ENCODE measurements at regions not wholly inside any gene's neighbourhood (a gene's known extent, or its start where the extent isn't known, plus 50 kb on each side); places are given as distances from the start of the nearest gene placed in this dataset.

- DNase-seq (ENCODE audit: low spot score) = no peak
Measured at GRCh38 chr5:162324328-162324727, 256.8 kb downstream of the GABRG2 start.

GRCh38 chr5:162325143-162325727 lies 257.7 kb downstream of the GABRG2 start:
- DNase-seq (ENCODE audit: low spot score) = no peak

- DNase-seq (ENCODE audit: low spot score) = no peak
Measured at GRCh38 chr5:162334944-162335343, 267.4 kb downstream of the GABRG2 start.

DNA sequence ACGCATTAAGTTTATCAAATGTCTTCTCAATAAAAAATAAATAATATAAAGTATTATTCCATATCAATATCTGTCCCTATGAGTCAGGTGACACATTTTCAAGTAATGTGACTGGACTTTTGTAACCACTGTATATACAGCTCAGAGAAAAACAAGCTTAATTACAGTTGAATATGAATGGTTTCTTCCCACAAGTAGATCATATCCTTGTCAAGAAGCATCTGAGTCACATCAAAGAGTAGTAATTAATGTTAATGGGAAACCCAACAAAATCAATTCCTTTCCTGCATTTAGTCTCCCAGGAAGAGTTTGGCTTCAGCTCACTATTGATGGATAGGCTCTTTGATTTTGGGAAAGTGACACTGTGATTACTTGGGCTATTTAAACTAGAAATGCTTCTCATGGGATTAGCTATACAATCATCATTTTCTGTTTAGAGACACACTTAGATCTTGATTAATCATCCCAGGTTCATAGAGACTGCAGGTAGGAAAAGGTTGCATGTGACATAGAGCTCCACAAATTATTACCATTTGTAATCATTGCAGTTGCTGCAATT lies 292.9 kb downstream of the GABRG2 start:
- no peak for DNase-seq (ENCODE audit: low spot score)

- no peak for DNase-seq (ENCODE audit: low spot score)
Measured at GRCh38 chr5:162372256-162372655, 304.7 kb downstream of the GABRG2 start.

GRCh38 chr5:162377895-162378294 lies 310.3 kb downstream of the GABRG2 start:
- no peak for DNase-seq (ENCODE audit: low spot score)

DNA sequence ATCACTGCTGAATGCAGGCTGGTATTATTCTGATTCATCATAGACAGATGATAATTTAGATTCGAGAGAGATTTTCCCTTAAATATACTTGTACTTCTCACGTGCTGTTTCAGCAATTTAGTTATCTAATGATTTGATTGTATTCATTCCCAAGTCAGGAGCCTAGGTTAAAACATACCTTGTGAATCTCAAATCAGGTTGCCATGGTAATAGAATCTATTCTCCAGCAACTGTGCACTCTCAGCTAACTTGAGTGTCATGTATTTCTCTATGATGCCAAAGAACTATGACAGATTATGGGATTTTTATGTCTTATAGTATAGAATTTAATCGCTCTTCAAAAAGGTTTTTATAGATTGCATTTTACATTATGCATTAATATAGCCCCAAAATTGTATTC lies 315.3 kb downstream of the GABRG2 start:
- no peak for DNase-seq (ENCODE audit: low spot score)

DNA sequence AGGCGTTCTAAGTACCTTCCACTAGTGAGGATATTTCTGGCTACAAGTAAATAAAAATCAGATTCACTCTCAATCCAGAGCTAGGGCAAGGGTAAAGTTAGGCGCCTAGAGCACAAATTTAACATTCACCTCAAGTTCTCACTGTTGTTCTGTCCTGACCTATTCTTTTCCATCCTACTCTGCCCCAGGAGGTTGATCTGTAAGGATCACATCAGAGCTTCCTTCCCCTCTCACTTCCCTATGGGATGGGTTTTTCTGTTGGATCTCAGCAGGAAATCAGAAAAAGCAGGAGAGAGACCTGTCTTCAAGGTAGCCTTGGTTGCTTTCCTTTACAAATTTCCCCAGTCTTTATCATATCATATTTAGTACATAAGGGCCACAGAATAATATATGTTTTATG lies 316.7 kb downstream of the GABRG2 start:
- no peak for DNase-seq (ENCODE audit: low spot score)

GRCh38 chr5:162391833-162392232 lies 324.3 kb downstream of the GABRG2 start:
- DNase-seq (ENCODE audit: low spot score) = no peak

GRCh38 chr5:162392336-162392735 lies 324.8 kb downstream of the GABRG2 start:
- no peak for DNase-seq (ENCODE audit: low spot score)

DNA sequence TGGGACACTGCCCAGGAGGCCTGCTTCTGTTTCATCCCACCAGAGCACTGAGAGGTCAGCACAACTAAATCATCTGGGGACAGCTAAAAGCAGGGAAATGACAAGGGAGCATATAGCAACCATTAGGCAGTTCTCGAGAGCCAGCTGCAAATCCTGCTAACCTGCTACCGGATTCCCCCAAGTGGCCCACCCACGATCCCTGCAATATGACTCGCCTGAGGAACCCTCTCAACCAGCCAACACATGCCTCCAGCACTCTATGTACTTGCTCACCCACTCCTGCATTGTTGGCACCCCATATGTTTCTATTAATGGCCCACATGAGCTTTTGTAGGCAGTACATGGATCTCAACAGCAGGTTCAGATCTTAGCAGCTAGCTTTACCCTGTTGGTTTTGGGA lies 326.0 kb downstream of the GABRG2 start:
- no peak for DNase-seq (ENCODE audit: low spot score)

GRCh38 chr5:162407614-162408013 lies 340.0 kb downstream of the GABRG2 start:
- no peak for DNase-seq (ENCODE audit: low spot score)

DNA sequence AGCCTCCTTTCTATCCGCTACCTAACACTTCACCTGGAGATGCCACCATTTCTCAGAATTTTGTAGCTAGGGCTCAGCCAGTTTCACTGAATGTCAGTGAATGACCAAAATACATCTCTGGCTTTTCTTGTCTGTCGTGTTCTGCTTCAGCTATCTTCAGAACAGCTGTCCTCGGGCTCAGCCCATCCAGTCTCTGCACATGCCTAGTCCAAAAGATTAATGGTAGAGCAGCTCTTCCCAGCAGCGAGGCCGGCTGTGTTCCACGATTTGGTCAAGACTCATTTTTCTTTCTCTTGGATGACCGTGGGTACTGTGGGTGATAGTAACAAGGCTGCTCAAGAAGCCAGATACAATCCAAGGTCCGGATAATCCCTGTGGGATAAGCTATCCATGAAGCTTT lies 342.8 kb downstream of the GABRG2 start:
- DNase-seq (ENCODE audit: low spot score) = no peak

- no peak for DNase-seq (ENCODE audit: low spot score)
Measured at GRCh38 chr5:162429142-162429541, 361.6 kb downstream of the GABRG2 start.

GRCh38 chr5:162434281-162434680 lies 366.7 kb downstream of the GABRG2 start:
- DNase-seq (ENCODE audit: low spot score) = no peak

- DNase-seq (ENCODE audit: low spot score) = no peak
Measured at GRCh38 chr5:162436055-162436454, 368.5 kb downstream of the GABRG2 start.

GRCh38 chr5:162444129-162444762 lies 376.7 kb downstream of the GABRG2 start:
- no peak for DNase-seq (ENCODE audit: low spot score)

GRCh38 chr5:162456086-162456485 lies 388.5 kb downstream of the GABRG2 start:
- no peak for DNase-seq (ENCODE audit: low spot score)

GRCh38 chr5:162466011-162466410 lies 398.4 kb downstream of the GABRG2 start:
- no peak for DNase-seq (ENCODE audit: low spot score)

GRCh38 chr5:162473041-162473714 lies 405.6 kb downstream of the GABRG2 start:
- no peak for DNase-seq (ENCODE audit: low spot score)

DNA sequence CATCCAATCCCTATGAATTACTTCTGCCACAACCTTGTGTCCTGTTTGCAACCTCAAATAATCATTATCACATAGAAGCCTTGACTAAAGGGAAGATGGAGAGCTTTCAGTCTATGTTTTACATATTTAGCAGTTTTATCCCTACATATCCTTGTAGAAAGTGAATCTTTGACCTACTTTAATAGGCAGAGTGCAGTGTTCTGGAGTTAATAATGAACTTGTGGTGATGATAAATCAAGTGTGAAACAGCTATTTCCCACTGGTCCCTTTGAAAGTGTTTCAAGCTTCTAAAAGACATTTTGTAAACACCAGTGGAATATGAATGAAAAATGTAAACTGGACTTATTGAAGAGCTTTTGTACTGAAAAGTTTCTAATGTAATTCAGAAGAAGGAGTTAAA lies 406.7 kb downstream of the GABRG2 start:
- no peak for DNase-seq (ENCODE audit: low spot score)

- DNase-seq (ENCODE audit: low spot score) = no peak
Measured at GRCh38 chr5:162484095-162484494, 416.5 kb downstream of the GABRG2 start.

- DNase-seq (ENCODE audit: low spot score) = no peak
Measured at GRCh38 chr5:162484986-162485385, 417.4 kb downstream of the GABRG2 start.
